ENCODE measurements at regions not wholly inside any gene's neighbourhood (a gene's known extent, or its start where the extent isn't known, plus 50 kb on each side); places are given as distances from the start of the nearest gene placed in this dataset.
A peak's percentile ranks its signal among the peaks of the same experiment; 100 is the strongest.

DNA sequence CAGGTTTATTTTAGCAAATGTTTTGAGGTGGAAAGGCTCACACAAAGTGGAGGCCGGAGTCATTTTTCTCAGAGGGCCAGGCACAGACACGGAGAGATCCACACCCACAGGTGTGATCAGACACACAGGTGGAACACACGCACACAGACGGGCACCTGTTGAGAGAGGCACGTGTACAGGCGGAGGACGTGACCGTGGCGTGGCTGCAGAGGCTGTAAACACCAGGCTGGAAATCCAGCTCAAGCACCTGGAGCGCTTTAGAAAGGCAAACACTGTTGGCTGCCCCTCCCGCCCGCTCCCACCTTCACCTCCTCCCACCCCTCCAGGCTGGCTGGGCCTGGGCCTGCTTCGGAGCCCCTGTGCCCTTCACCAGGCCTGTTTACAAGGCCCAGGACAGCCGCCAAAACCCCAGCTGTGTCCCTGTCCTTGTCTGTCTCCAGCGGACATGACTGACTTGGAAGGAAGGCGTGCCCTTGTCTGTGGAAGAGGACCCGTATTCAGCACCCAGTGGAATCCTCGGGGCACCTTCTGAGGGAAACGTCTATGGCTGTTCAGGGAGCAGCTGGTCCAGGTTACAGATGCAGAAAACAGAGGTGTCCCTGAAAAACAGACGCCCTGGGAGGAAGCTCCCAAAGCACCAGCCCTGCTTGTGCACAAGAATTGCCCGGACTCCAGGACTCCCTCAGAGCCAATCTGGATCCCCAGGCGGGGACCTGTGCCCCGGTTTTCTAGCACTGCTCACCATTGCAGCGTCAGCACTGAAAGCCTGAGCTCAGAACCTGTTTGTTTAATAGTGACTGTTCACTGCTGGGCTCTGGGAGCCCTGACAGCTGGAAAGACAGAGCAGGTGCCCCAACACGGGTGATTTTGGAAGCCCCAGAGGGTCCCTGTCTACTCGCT is 134.3 kb upstream of the HAAO start:
- Histone ChIP-seq H3K36me3 (ENCODE audit: control insufficient read depth in 1 of 2, insufficient read depth in 2 of 2, low read length in 2 of 2) (no peaks in the 10 kb centered on the region), H3K4me3 (ENCODE audit: low read depth in 1 of 2, low read length in 2 of 2) (no peak overlapping the region), H3K9me3 (ENCODE audit: control insufficient read depth in 1 of 2, low read length in 2 of 2) (no peaks in the 10 kb centered on the region), H3K9ac (ENCODE audit: low read depth in 1 of 2, low read length in 2 of 2) (peak overlapping the region; percentile 50 to 58), H3K4me1 (ENCODE audit: control insufficient read depth in 1 of 2, insufficient read depth in 2 of 2, low read length in 2 of 2) (peaks cover 80 to 90% of the 10 kb centered on the region in 2 donors), H3K27me3 (ENCODE audit: control insufficient read depth in 1 of 2, insufficient read depth in 2 of 2, low read length in 2 of 2) (no peaks in the 10 kb centered on the region), H3K27ac (ENCODE audit: low read depth, low read length) (peak overlapping the region; percentile 84)

DNA sequence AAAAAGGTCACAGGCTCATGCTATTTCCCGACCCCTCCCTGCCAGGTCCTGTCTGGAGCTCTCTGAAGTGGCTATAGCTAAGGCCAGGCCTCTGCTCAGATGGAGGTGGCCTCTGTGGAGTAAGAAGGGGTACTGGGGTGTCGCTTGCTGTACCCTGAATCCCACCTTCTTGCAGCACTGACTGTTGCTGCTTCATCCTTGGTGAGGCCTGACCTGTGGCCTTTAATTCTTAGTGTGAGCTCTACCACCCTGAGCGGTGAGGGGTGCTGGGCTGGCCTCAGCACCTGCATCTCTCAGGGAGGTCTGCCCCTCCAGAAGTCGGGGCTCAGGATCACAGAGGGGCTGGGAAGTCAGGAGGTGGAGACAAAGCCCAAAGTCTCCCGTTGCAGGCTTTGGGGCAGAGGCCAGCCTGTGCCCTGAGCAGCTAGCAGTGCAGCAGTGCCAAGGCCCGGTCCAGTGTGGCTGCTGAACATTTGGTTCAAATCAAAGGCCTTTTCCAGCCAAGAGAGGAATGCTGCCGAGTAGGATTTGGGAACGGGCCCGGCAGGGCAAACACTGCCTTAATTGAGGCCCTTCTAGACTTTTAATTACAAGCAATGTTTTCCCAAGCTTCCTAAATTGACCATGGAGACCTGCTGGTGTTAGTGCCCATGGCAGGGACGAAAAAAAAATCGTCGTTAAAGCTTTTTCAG is 133.5 kb upstream of the HAAO start:
- H3K4me1 ChIP-seq (ENCODE audit: control insufficient read depth in 1 of 2, insufficient read depth in 2 of 2, low read length in 2 of 2) = peaks cover 75 to 83% of the 10 kb centered on the region in 2 donors
- peak overlapping the region; percentile 84 for H3K27ac ChIP-seq (ENCODE audit: low read depth, low read length)
- H3K36me3 ChIP-seq (ENCODE audit: control insufficient read depth in 1 of 2, insufficient read depth in 2 of 2, low read length in 2 of 2) = no peaks in the 10 kb centered on the region
- H3K4me3 ChIP-seq (ENCODE audit: low read depth in 1 of 2, low read length in 2 of 2) = no peak overlapping the region
- no peaks in the 10 kb centered on the region for H3K9me3 ChIP-seq (ENCODE audit: control insufficient read depth in 1 of 2, low read length in 2 of 2)
- no peaks in the 10 kb centered on the region for H3K27me3 ChIP-seq (ENCODE audit: control insufficient read depth in 1 of 2, insufficient read depth in 2 of 2, low read length in 2 of 2)
- H3K9ac ChIP-seq (ENCODE audit: low read depth in 1 of 2, low read length in 2 of 2) = peak overlapping the region; percentile 50 to 58

- Histone ChIP-seq H3K4me3 (ENCODE audit: low read depth in 1 of 2, low read length in 2 of 2) (peak overlapping the region in 1 of 2 donors; percentile 36), H3K36me3 (ENCODE audit: control insufficient read depth in 1 of 2, insufficient read depth in 2 of 2, low read length in 2 of 2) (no peaks in the 10 kb centered on the region), H3K9ac (ENCODE audit: low read depth in 1 of 2, low read length in 2 of 2) (peak overlapping the region in 1 of 2 donors; percentile 58)
Measured at GRCh38 chr2:42924418-42924886, 132.1 kb upstream of the HAAO start.

GRCh38 chr2:42923580-42924417 is 131.4 kb upstream of the HAAO start:
- no peaks in the 10 kb centered on the region for H3K36me3 ChIP-seq (ENCODE audit: control insufficient read depth in 1 of 2, insufficient read depth in 2 of 2, low read length in 2 of 2)
- peak overlapping the region; percentile 84 for H3K27ac ChIP-seq (ENCODE audit: low read depth, low read length)
- peaks cover 58 to 68% of the 10 kb centered on the region in 2 donors for H3K4me1 ChIP-seq (ENCODE audit: control insufficient read depth in 1 of 2, insufficient read depth in 2 of 2, low read length in 2 of 2)
- no peaks in the 10 kb centered on the region for H3K27me3 ChIP-seq (ENCODE audit: control insufficient read depth in 1 of 2, insufficient read depth in 2 of 2, low read length in 2 of 2)
- no peak overlapping the region for H3K4me3 ChIP-seq (ENCODE audit: low read depth in 1 of 2, low read length in 2 of 2)
- H3K9ac ChIP-seq (ENCODE audit: low read depth in 1 of 2, low read length in 2 of 2) = no peak overlapping the region
- no peaks in the 10 kb centered on the region for H3K9me3 ChIP-seq (ENCODE audit: control insufficient read depth in 1 of 2, low read length in 2 of 2)

More at GRCh38 chr2:42924418-42924886, 132.1 kb upstream of the HAAO start:
- no peaks in the 10 kb centered on the region for H3K9me3 ChIP-seq (ENCODE audit: control insufficient read depth in 1 of 2, low read length in 2 of 2)
- H3K27me3 ChIP-seq (ENCODE audit: control insufficient read depth in 1 of 2, insufficient read depth in 2 of 2, low read length in 2 of 2) = no peaks in the 10 kb centered on the region
- H3K4me1 ChIP-seq (ENCODE audit: control insufficient read depth in 1 of 2, insufficient read depth in 2 of 2, low read length in 2 of 2) = peaks cover 65 to 73% of the 10 kb centered on the region in 2 donors
- peak overlapping the region; percentile 84 for H3K27ac ChIP-seq (ENCODE audit: low read depth, low read length)

- Histone ChIP-seq H3K27me3 (ENCODE audit: control insufficient read depth in 1 of 2, insufficient read depth in 2 of 2, low read length in 2 of 2) (no peaks in the 10 kb centered on the region), H3K27ac (ENCODE audit: low read depth, low read length) (peak overlapping the region; percentile 84), H3K4me3 (ENCODE audit: low read depth in 1 of 2, low read length in 2 of 2) (no peak overlapping the region), H3K9me3 (ENCODE audit: control insufficient read depth in 1 of 2, low read length in 2 of 2) (no peaks in the 10 kb centered on the region), H3K9ac (ENCODE audit: low read depth in 1 of 2, low read length in 2 of 2) (no peak overlapping the region), H3K36me3 (ENCODE audit: control insufficient read depth in 1 of 2, insufficient read depth in 2 of 2, low read length in 2 of 2) (no peaks in the 10 kb centered on the region), H3K4me1 (ENCODE audit: control insufficient read depth in 1 of 2, insufficient read depth in 2 of 2, low read length in 2 of 2) (peaks cover 54 to 65% of the 10 kb centered on the region in 2 donors)
Measured at GRCh38 chr2:42922790-42923579, 130.6 kb upstream of the HAAO start.

GRCh38 chr2:42922293-42922692 is 129.9 kb upstream of the HAAO start:
- H3K27ac ChIP-seq (ENCODE audit: low read depth, low read length) = peak overlapping the region; percentile 36

DNA sequence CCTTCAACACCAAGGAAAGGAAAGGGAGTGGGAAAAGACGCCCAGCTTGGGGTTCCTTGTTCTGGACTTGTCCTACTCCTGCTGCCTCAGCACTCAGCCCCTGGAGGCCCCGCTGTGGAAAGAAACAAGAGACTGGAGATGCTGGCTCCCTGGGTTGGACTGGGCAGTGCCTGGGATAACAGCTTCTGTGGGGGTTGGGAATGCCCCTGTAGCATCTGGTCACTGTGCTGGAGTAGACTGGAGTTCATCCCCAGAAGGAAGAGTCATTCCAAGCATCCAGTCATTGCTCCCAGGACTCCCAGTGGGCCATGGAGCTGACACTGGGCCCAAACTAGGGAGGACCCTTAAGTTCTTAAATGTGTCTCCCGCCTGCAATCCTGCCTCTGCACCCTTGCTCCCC is 129.3 kb upstream of the HAAO start:
- no peak overlapping the region for H3K9ac ChIP-seq (ENCODE audit: low read depth in 1 of 2, low read length in 2 of 2)
- no peaks in the 10 kb centered on the region for H3K36me3 ChIP-seq (ENCODE audit: control insufficient read depth in 1 of 2, insufficient read depth in 2 of 2, low read length in 2 of 2)
- no peaks in the 10 kb centered on the region for H3K9me3 ChIP-seq (ENCODE audit: control insufficient read depth in 1 of 2, low read length in 2 of 2)
- peaks cover 53 to 65% of the 10 kb centered on the region in 2 donors for H3K4me1 ChIP-seq (ENCODE audit: control insufficient read depth in 1 of 2, insufficient read depth in 2 of 2, low read length in 2 of 2)
- H3K27me3 ChIP-seq (ENCODE audit: control insufficient read depth in 1 of 2, insufficient read depth in 2 of 2, low read length in 2 of 2) = no peaks in the 10 kb centered on the region
- no peak overlapping the region for H3K4me3 ChIP-seq (ENCODE audit: low read depth in 1 of 2, low read length in 2 of 2)
- no peak overlapping the region for H3K27ac ChIP-seq (ENCODE audit: low read depth, low read length)

More at GRCh38 chr2:42922293-42922692, 129.9 kb upstream of the HAAO start:
- Histone ChIP-seq H3K4me3 (ENCODE audit: low read depth in 1 of 2, low read length in 2 of 2) (no peak overlapping the region), H3K9ac (ENCODE audit: low read depth in 1 of 2, low read length in 2 of 2) (no peak overlapping the region), H3K36me3 (ENCODE audit: control insufficient read depth in 1 of 2, insufficient read depth in 2 of 2, low read length in 2 of 2) (no peaks in the 10 kb centered on the region), H3K9me3 (ENCODE audit: control insufficient read depth in 1 of 2, low read length in 2 of 2) (no peaks in the 10 kb centered on the region), H3K27me3 (ENCODE audit: control insufficient read depth in 1 of 2, insufficient read depth in 2 of 2, low read length in 2 of 2) (no peaks in the 10 kb centered on the region), H3K4me1 (ENCODE audit: control insufficient read depth in 1 of 2, insufficient read depth in 2 of 2, low read length in 2 of 2) (peaks cover 53 to 65% of the 10 kb centered on the region in 2 donors)

- H3K36me3 ChIP-seq (ENCODE audit: control insufficient read depth in 1 of 2, insufficient read depth in 2 of 2, low read length in 2 of 2) = no peaks in the 10 kb centered on the region
- H3K27me3 ChIP-seq (ENCODE audit: control insufficient read depth in 1 of 2, insufficient read depth in 2 of 2, low read length in 2 of 2) = no peaks in the 10 kb centered on the region
- no peak overlapping the region for H3K4me3 ChIP-seq (ENCODE audit: low read depth in 1 of 2, low read length in 2 of 2)
- H3K9ac ChIP-seq (ENCODE audit: low read depth in 1 of 2, low read length in 2 of 2) = no peak overlapping the region
- no peak overlapping the region for H3K27ac ChIP-seq (ENCODE audit: low read depth, low read length)
- H3K4me1 ChIP-seq (ENCODE audit: control insufficient read depth in 1 of 2, insufficient read depth in 2 of 2, low read length in 2 of 2) = peaks cover 51 to 65% of the 10 kb centered on the region in 2 donors
- H3K9me3 ChIP-seq (ENCODE audit: control insufficient read depth in 1 of 2, low read length in 2 of 2) = no peaks in the 10 kb centered on the region
Measured at GRCh38 chr2:42921147-42921520, 128.8 kb upstream of the HAAO start.

- Histone ChIP-seq H3K9ac (ENCODE audit: low read depth in 1 of 2, low read length in 2 of 2) (no peak overlapping the region), H3K9me3 (ENCODE audit: control insufficient read depth in 1 of 2, low read length in 2 of 2) (no peaks in the 10 kb centered on the region), H3K36me3 (ENCODE audit: control insufficient read depth in 1 of 2, insufficient read depth in 2 of 2, low read length in 2 of 2) (no peaks in the 10 kb centered on the region), H3K27ac (ENCODE audit: low read depth, low read length) (no peak overlapping the region), H3K4me3 (ENCODE audit: low read depth in 1 of 2, low read length in 2 of 2) (no peak overlapping the region), H3K4me1 (ENCODE audit: control insufficient read depth in 1 of 2, insufficient read depth in 2 of 2, low read length in 2 of 2) (peaks cover 45 to 60% of the 10 kb centered on the region in 2 donors), H3K27me3 (ENCODE audit: control insufficient read depth in 1 of 2, insufficient read depth in 2 of 2, low read length in 2 of 2) (no peaks in the 10 kb centered on the region)
Measured at GRCh38 chr2:42920446-42921146, 128.2 kb upstream of the HAAO start.
